ENCODE measurements at regions not wholly inside any gene's neighbourhood (a gene's known extent, or its start where the extent isn't known, plus 50 kb on each side); places are given as distances from the start of the nearest gene placed in this dataset.

- Mint-ChIP-seq H3K4me1 (peaks cover 3% of the 10 kb centered on the region), H3K36me3 (ENCODE audit: low read depth) (no peaks in the 10 kb centered on the region), H3K27ac (no peak overlapping the region), H3K27me3 (peaks cover 34% of the 10 kb centered on the region), H3K4me3 (no peak overlapping the region)
- ATAC-seq, result no peak
- no peak for DNase-seq
- H3K9me3 ChIP-seq (ENCODE audit: control insufficient read depth, low read length, poor library complexity, severe bottlenecking), result no peaks in the 10 kb centered on the region
Measured at GRCh38 chr14:23899788-23900187, 53.8 kb upstream of the DHRS4 start.

- Mint-ChIP-seq H3K27me3 (peaks cover 54% of the 10 kb centered on the region), H3K27ac (no peak overlapping the region), H3K4me1 (peaks cover 3% of the 10 kb centered on the region), H3K36me3 (ENCODE audit: low read depth) (no peaks in the 10 kb centered on the region), H3K4me3 (no peak overlapping the region)
- ATAC-seq (no peak), DNase-seq (no peak)
- H3K9me3 ChIP-seq (ENCODE audit: control insufficient read depth, low read length, poor library complexity, severe bottlenecking), result no peaks in the 10 kb centered on the region
Measured at GRCh38 chr14:23903442-23903841, 50.1 kb upstream of the DHRS4 start.

Data from T-helper 17 cell (primary cell).